ENCODE measurements at regions not wholly inside any gene's neighbourhood (a gene's known extent, or its start where the extent isn't known, plus 50 kb on each side); places are given as distances from the start of the nearest gene placed in this dataset.
"Not testable (repeated sequence)": the region's sequence is repeated elsewhere in the genome, so short reads cannot be mapped to it uniquely, and the experiment has no call there.

GRCh38 chr9:29208670-29209069 is 1635.4 kb upstream of the C9orf72 start:
- no peak for DNase-seq

- DNase-seq, result no peak
These were observed 1636.5 kb upstream of the C9orf72 start for GRCh38 chr9:29209748-29210291.

GRCh38 chr9:29211003-29211579 is 1637.8 kb upstream of the C9orf72 start:
- no peak for DNase-seq

GRCh38 chr9:29211580-29212396 is 1638.5 kb upstream of the C9orf72 start:
- DNase-seq, result peak; percentile 52

- no peak for DNase-seq
These were observed 1639.4 kb upstream of the C9orf72 start for GRCh38 chr9:29212397-29213387.

- DNase-seq, result no peak
These were observed 1640.3 kb upstream of the C9orf72 start, which contains the start of gene LINGO2 for GRCh38 chr9:29213417-29214153. Gene LINGO2, minus strand, starts transcription at chr9:29213601.

- DNase-seq, result no peak
These were observed 1640.9 kb upstream of the C9orf72 start for GRCh38 chr9:29214154-29214689.

GRCh38 chr9:29214690-29215253 is 1641.5 kb upstream of the C9orf72 start:
- DNase-seq, result no peak

GRCh38 chr9:29217966-29218365 is 1644.7 kb upstream of the C9orf72 start:
- DNase-seq, result no peak

- DNase-seq, result no peak
These were observed 1647.4 kb upstream of the C9orf72 start for GRCh38 chr9:29220596-29221251.

GRCh38 chr9:29228558-29228957 is 1655.3 kb upstream of the C9orf72 start:
- no peak for DNase-seq

GRCh38 chr9:29230931-29231330 is 1657.7 kb upstream of the C9orf72 start:
- no peak for DNase-seq

GRCh38 chr9:29233193-29233592 is 1659.9 kb upstream of the C9orf72 start:
- DNase-seq, result no peak

- DNase-seq, result no peak
These were observed 1668.0 kb upstream of the C9orf72 start for GRCh38 chr9:29241320-29241719.

GRCh38 chr9:29245351-29245750 is 1672.1 kb upstream of the C9orf72 start:
- DNase-seq, result no peak

- not testable (repeated sequence) for DNase-seq
These were observed 1697.1 kb upstream of the C9orf72 start for GRCh38 chr9:29270400-29270799.

GRCh38 chr9:29282121-29282520 is 1708.8 kb upstream of the C9orf72 start:
- no peak for DNase-seq

- no peak for DNase-seq
These were observed 1712.5 kb upstream of the C9orf72 start for GRCh38 chr9:29285818-29286217.

GRCh38 chr9:29289365-29289764 is 1716.1 kb upstream of the C9orf72 start:
- no peak for DNase-seq

GRCh38 chr9:29290516-29290915 is 1717.2 kb upstream of the C9orf72 start:
- no peak for DNase-seq

- DNase-seq, result no peak
These were observed 1724.3 kb upstream of the C9orf72 start for GRCh38 chr9:29297592-29297991.
